ENCODE measurements at regions not wholly inside any gene's neighbourhood (a gene's known extent, or its start where the extent isn't known, plus 50 kb on each side); places are given as distances from the start of the nearest gene placed in this dataset.

GRCh38 chr17:14471052-14471451 lies 170.2 kb downstream of the HS3ST3B1 start:
- peaks cover 11% of the 10 kb centered on the region for H3K4me1 Mint-ChIP-seq
- H3K36me3 Mint-ChIP-seq (ENCODE audit: low read depth): peaks cover 12% of the 10 kb centered on the region
- no peak overlapping the region for H3K4me3 Mint-ChIP-seq
- no peak for DNase-seq
- TF ChIP-seq, protein P1, sequence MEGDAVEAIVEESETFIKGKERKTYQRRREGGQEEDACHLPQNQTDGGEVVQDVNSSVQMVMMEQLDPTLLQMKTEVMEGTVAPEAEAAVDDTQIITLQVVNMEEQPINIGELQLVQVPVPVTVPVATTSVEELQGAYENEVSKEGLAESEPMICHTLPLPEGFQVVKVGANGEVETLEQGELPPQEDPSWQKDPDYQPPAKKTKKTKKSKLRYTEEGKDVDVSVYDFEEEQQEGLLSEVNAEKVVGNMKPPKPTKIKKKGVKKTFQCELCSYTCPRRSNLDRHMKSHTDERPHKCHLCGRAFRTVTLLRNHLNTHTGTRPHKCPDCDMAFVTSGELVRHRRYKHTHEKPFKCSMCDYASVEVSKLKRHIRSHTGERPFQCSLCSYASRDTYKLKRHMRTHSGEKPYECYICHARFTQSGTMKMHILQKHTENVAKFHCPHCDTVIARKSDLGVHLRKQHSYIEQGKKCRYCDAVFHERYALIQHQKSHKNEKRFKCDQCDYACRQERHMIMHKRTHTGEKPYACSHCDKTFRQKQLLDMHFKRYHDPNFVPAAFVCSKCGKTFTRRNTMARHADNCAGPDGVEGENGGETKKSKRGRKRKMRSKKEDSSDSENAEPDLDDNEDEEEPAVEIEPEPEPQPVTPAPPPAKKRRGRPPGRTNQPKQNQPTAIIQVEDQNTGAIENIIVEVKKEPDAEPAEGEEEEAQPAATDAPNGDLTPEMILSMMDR (IDR thresholded peaks at IDR 0.05): no peak
- H3K27me3 Mint-ChIP-seq (ENCODE audit: low read depth, poor library complexity): peaks cover 3% of the 10 kb centered on the region
- peaks cover 25% of the 10 kb centered on the region for H3K9me3 Mint-ChIP-seq
- H3K27ac Mint-ChIP-seq: peak overlapping the region; percentile 68

- H3K36me3 Mint-ChIP-seq (ENCODE audit: low read depth): peaks cover 11% of the 10 kb centered on the region
- H3K27ac Mint-ChIP-seq: no peak overlapping the region
- DNase-seq: no peak
- TF ChIP-seq, protein P1 (IDR thresholded peaks at IDR 0.05): no peak
- H3K4me1 Mint-ChIP-seq: peaks cover 11% of the 10 kb centered on the region
- peaks cover 21% of the 10 kb centered on the region for H3K9me3 Mint-ChIP-seq
- peaks cover 3% of the 10 kb centered on the region for H3K27me3 Mint-ChIP-seq (ENCODE audit: low read depth, poor library complexity)
- no peak overlapping the region for H3K4me3 Mint-ChIP-seq
These were observed 169.5 kb downstream of the HS3ST3B1 start for GRCh38 chr17:14470417-14470816.

DNA sequence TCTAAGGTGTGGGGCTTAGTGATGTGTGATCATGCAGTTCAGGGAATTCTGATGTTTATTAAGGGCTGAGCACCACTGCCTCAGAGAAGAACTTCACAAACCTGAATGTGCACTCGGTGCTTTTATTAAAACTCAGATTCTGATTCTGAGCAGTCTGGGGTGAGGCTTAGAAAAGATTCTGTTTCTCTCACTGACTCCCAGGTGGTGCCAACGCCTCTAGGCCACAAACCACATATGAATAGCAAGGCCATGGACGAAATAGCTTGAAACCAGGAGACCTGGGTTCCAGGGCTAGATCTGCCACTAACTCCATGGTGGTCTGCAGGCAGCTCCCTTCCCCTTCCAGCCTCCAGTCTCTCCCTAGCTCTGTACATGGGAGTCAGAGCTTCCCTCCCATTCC lies 169.1 kb downstream of the HS3ST3B1 start:
- no peak for DNase-seq
- H3K4me3 Mint-ChIP-seq: no peak overlapping the region
- peaks cover 11% of the 10 kb centered on the region for H3K4me1 Mint-ChIP-seq
- peaks cover 3% of the 10 kb centered on the region for H3K27me3 Mint-ChIP-seq (ENCODE audit: low read depth, poor library complexity)
- TF ChIP-seq, protein P1 (IDR thresholded peaks at IDR 0.05): no peak
- no peak overlapping the region for H3K27ac Mint-ChIP-seq
- H3K36me3 Mint-ChIP-seq (ENCODE audit: low read depth): peaks cover 6% of the 10 kb centered on the region
- H3K9me3 Mint-ChIP-seq: peaks cover 16% of the 10 kb centered on the region

GRCh38 chr17:14468858-14469257 lies 168.0 kb downstream of the HS3ST3B1 start:
- H3K27me3 Mint-ChIP-seq (ENCODE audit: low read depth, poor library complexity): peaks cover 3% of the 10 kb centered on the region
- H3K36me3 Mint-ChIP-seq (ENCODE audit: low read depth): peaks cover 5% of the 10 kb centered on the region
- H3K4me1 Mint-ChIP-seq: peaks cover 16% of the 10 kb centered on the region
- no peak overlapping the region for H3K4me3 Mint-ChIP-seq
- no peak for DNase-seq
- peaks cover 7% of the 10 kb centered on the region for H3K9me3 Mint-ChIP-seq
- TF ChIP-seq, protein P1 (IDR thresholded peaks at IDR 0.05): no peak
- no peak overlapping the region for H3K27ac Mint-ChIP-seq

GRCh38 chr17:14461227-14461548 lies 160.3 kb downstream of the HS3ST3B1 start:
- Mint-ChIP-seq H3K27ac (peak overlapping the region; percentile 62), H3K36me3 (ENCODE audit: low read depth) (peaks cover 11% of the 10 kb centered on the region), H3K27me3 (ENCODE audit: low read depth, poor library complexity) (peaks cover 9% of the 10 kb centered on the region), H3K9me3 (peaks cover 42% of the 10 kb centered on the region), H3K4me3 (no peak overlapping the region), H3K4me1 (peaks cover 46% of the 10 kb centered on the region)
- TF ChIP-seq, protein P1 (IDR thresholded peaks at IDR 0.05): no peak
- DNase-seq: peak; percentile 2

- no peak for DNase-seq
- TF ChIP-seq, protein P1 (IDR thresholded peaks at IDR 0.05): no peak
- Mint-ChIP-seq H3K27me3 (ENCODE audit: low read depth, poor library complexity) (peaks cover 9% of the 10 kb centered on the region), H3K9me3 (peaks cover 44% of the 10 kb centered on the region), H3K27ac (peak overlapping the region; percentile 62), H3K4me1 (peaks cover 46% of the 10 kb centered on the region), H3K4me3 (no peak overlapping the region), H3K36me3 (ENCODE audit: low read depth) (peaks cover 14% of the 10 kb centered on the region)
These were observed 159.8 kb downstream of the HS3ST3B1 start for GRCh38 chr17:14460516-14461226.

All from nephron progenitor cell (in vitro differentiated cells).